Panc1 (cell line): ENCODE measurements at regions not wholly inside any gene's neighbourhood (a gene's known extent, or its start where the extent isn't known, plus 50 kb on each side); places are given as distances from the start of the nearest gene placed in this dataset.

Experiments used
- POLR2AphosphoS5 ChIP-seq: IDR thresholded peaks from 2 replicates; pipeline ENCODE4 v1.6.1; 2012; ENCODE audit warnings: mild to moderate bottlenecking, low read depth, low read length, moderate library complexity
- TCF7L2 ChIP-seq: IDR thresholded peaks from 2 replicates; pipeline ENCODE4 v1.6.1; 2011; ENCODE audit warnings: mild to moderate bottlenecking, low read depth, low read length, inconsistent platforms
- TF ChIP-seq, protein P1 (sequence below): fragments of 450-650 bp; IDR thresholded peaks from 2 replicates; pipeline ENCODE4 v1.5.1; 2017; ENCODE audit warnings: mild to moderate bottlenecking

- TF ChIP-seq, protein P1, sequence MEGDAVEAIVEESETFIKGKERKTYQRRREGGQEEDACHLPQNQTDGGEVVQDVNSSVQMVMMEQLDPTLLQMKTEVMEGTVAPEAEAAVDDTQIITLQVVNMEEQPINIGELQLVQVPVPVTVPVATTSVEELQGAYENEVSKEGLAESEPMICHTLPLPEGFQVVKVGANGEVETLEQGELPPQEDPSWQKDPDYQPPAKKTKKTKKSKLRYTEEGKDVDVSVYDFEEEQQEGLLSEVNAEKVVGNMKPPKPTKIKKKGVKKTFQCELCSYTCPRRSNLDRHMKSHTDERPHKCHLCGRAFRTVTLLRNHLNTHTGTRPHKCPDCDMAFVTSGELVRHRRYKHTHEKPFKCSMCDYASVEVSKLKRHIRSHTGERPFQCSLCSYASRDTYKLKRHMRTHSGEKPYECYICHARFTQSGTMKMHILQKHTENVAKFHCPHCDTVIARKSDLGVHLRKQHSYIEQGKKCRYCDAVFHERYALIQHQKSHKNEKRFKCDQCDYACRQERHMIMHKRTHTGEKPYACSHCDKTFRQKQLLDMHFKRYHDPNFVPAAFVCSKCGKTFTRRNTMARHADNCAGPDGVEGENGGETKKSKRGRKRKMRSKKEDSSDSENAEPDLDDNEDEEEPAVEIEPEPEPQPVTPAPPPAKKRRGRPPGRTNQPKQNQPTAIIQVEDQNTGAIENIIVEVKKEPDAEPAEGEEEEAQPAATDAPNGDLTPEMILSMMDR = no peak
- TF ChIP-seq POLR2AphosphoS5 (no peak), TCF7L2 (no peak)
These were observed 166.8 kb downstream of the SAMD5 start for GRCh38 chr6:147675281-147675680.
